ENCODE measurements at regions not wholly inside any gene's neighbourhood (a gene's known extent, or its start where the extent isn't known, plus 50 kb on each side); places are given as distances from the start of the nearest gene placed in this dataset.

GRCh38 chr5:67319935-67320725, 123.5 kb upstream of the CD180 start:
- Histone ChIP-seq H4K91ac (ENCODE audit: low read depth, low read length) (no peak overlapping the region), H3K36me3 (ENCODE audit: control insufficient read depth in 1 of 2, insufficient read depth in 2 of 2, low read length in 2 of 2) (no peaks in the 10 kb centered on the region), H3K79me2 (ENCODE audit: control insufficient read depth, insufficient read depth, low read length, poor library complexity) (no peaks in the 10 kb centered on the region), H3K14ac (ENCODE audit: low read length) (no peak overlapping the region), H3K4ac (ENCODE audit: low read depth, low read length) (no peak overlapping the region), H2BK120ac (ENCODE audit: insufficient read depth, low read length, poor library complexity) (no peak overlapping the region), H2BK5ac (ENCODE audit: low read depth, low read length, poor library complexity) (no peak overlapping the region), H2BK12ac (ENCODE audit: low read length) (no peak overlapping the region), H3K27ac (ENCODE audit: low read depth, low read length) (no peak overlapping the region), H3K27me3 (ENCODE audit: insufficient read depth, low read length) (no peaks in the 10 kb centered on the region), H3K9me3 (ENCODE audit: insufficient read depth, low read depth, low read length) (no peaks in the 10 kb centered on the region), H4K8ac (ENCODE audit: low read depth, low read length) (no peak overlapping the region), H3K4me2 (ENCODE audit: low read length) (no peak overlapping the region), H3K18ac (ENCODE audit: low read length) (no peak overlapping the region), H2AK5ac (ENCODE audit: low read length) (no peak overlapping the region), H4K12ac (ENCODE audit: low read depth, low read length) (no peak overlapping the region), H3K4me3 (ENCODE audit: low read depth, low read length) (no peak overlapping the region), H2AFZ (ENCODE audit: insufficient read depth, low read length, poor library complexity) (no peak overlapping the region), H3K9ac (ENCODE audit: low read length) (no peak overlapping the region), H3K4me1 (ENCODE audit: control insufficient read depth in 1 of 2, insufficient read depth in 2 of 2, low read length in 2 of 2) (no peaks in the 10 kb centered on the region), H3K23ac (ENCODE audit: low read length) (no peak overlapping the region), H3K79me1 (ENCODE audit: low read length) (no peaks in the 10 kb centered on the region)
- no CpG with 5 or more reads among the region's 3 CpGs for WGBS (ENCODE audit: extremely low coverage, insufficient coverage, insufficient read length)
- peak in 1 of 2 donors; percentile 77 for DNase-seq

GRCh38 chr5:67318746-67319145, 122.1 kb upstream of the CD180 start:
- no peak overlapping the region for H4K91ac ChIP-seq (ENCODE audit: low read depth, low read length)
- H3K23ac ChIP-seq (ENCODE audit: low read length), result no peak overlapping the region
- no peaks in the 10 kb centered on the region for H3K36me3 ChIP-seq (ENCODE audit: control insufficient read depth in 1 of 2, insufficient read depth in 2 of 2, low read length in 2 of 2)
- H4K8ac ChIP-seq (ENCODE audit: low read depth, low read length), result no peak overlapping the region
- no peak overlapping the region for H3K27ac ChIP-seq (ENCODE audit: low read depth, low read length)
- no peak overlapping the region for H2BK12ac ChIP-seq (ENCODE audit: low read length)
- H3K14ac ChIP-seq (ENCODE audit: low read length), result no peak overlapping the region
- no peak overlapping the region for H2BK120ac ChIP-seq (ENCODE audit: insufficient read depth, low read length, poor library complexity)
- H2BK5ac ChIP-seq (ENCODE audit: low read depth, low read length, poor library complexity), result no peak overlapping the region
- H3K4me3 ChIP-seq (ENCODE audit: low read depth, low read length), result no peak overlapping the region
- no peak overlapping the region for H3K4me2 ChIP-seq (ENCODE audit: low read length)
- no peak overlapping the region for H3K9ac ChIP-seq (ENCODE audit: low read length)
- H3K18ac ChIP-seq (ENCODE audit: low read length), result no peak overlapping the region
- no peak overlapping the region for H2AFZ ChIP-seq (ENCODE audit: insufficient read depth, low read length, poor library complexity)
- H3K4ac ChIP-seq (ENCODE audit: low read depth, low read length), result no peak overlapping the region
- DNase-seq, result no peak
- no peaks in the 10 kb centered on the region for H3K9me3 ChIP-seq (ENCODE audit: insufficient read depth, low read depth, low read length)
- H4K12ac ChIP-seq (ENCODE audit: low read depth, low read length), result no peak overlapping the region
- no peaks in the 10 kb centered on the region for H3K79me1 ChIP-seq (ENCODE audit: low read length)
- H3K4me1 ChIP-seq (ENCODE audit: control insufficient read depth in 1 of 2, insufficient read depth in 2 of 2, low read length in 2 of 2), result no peaks in the 10 kb centered on the region
- H3K79me2 ChIP-seq (ENCODE audit: control insufficient read depth, insufficient read depth, low read length, poor library complexity), result no peaks in the 10 kb centered on the region
- H2AK5ac ChIP-seq (ENCODE audit: low read length), result no peak overlapping the region
- no peaks in the 10 kb centered on the region for H3K27me3 ChIP-seq (ENCODE audit: insufficient read depth, low read length)
- WGBS (ENCODE audit: extremely low coverage, insufficient coverage, insufficient read length), result no CpG with 5 or more reads among the region's 15 CpGs

- Histone ChIP-seq H3K4me1 (ENCODE audit: control insufficient read depth in 1 of 2, insufficient read depth in 2 of 2, low read length in 2 of 2) (no peaks in the 10 kb centered on the region), H3K79me1 (ENCODE audit: low read length) (no peaks in the 10 kb centered on the region), H3K36me3 (ENCODE audit: control insufficient read depth in 1 of 2, insufficient read depth in 2 of 2, low read length in 2 of 2) (no peaks in the 10 kb centered on the region), H3K14ac (ENCODE audit: low read length) (no peak overlapping the region), H4K8ac (ENCODE audit: low read depth, low read length) (no peak overlapping the region), H3K18ac (ENCODE audit: low read length) (no peak overlapping the region), H3K9ac (ENCODE audit: low read length) (no peak overlapping the region), H2BK120ac (ENCODE audit: insufficient read depth, low read length, poor library complexity) (no peak overlapping the region), H3K79me2 (ENCODE audit: control insufficient read depth, insufficient read depth, low read length, poor library complexity) (no peaks in the 10 kb centered on the region), H3K23ac (ENCODE audit: low read length) (no peak overlapping the region), H3K27me3 (ENCODE audit: insufficient read depth, low read length) (no peaks in the 10 kb centered on the region), H4K91ac (ENCODE audit: low read depth, low read length) (no peak overlapping the region), H4K12ac (ENCODE audit: low read depth, low read length) (no peak overlapping the region), H3K4me2 (ENCODE audit: low read length) (no peak overlapping the region), H3K9me3 (ENCODE audit: insufficient read depth, low read depth, low read length) (no peaks in the 10 kb centered on the region), H2AFZ (ENCODE audit: insufficient read depth, low read length, poor library complexity) (no peak overlapping the region), H2BK12ac (ENCODE audit: low read length) (no peak overlapping the region), H3K4ac (ENCODE audit: low read depth, low read length) (no peak overlapping the region), H2AK5ac (ENCODE audit: low read length) (no peak overlapping the region), H3K27ac (ENCODE audit: low read depth, low read length) (no peak overlapping the region), H2BK5ac (ENCODE audit: low read depth, low read length, poor library complexity) (no peak overlapping the region), H3K4me3 (ENCODE audit: low read depth, low read length) (no peak overlapping the region)
- no peak for DNase-seq
Observed at GRCh38 chr5:67317603-67318002, 121.0 kb upstream of the CD180 start.

GRCh38 chr5:67316695-67317094, 120.1 kb upstream of the CD180 start:
- no peak overlapping the region for H3K9ac ChIP-seq (ENCODE audit: low read length)
- no peak overlapping the region for H4K12ac ChIP-seq (ENCODE audit: low read depth, low read length)
- no peaks in the 10 kb centered on the region for H3K27me3 ChIP-seq (ENCODE audit: insufficient read depth, low read length)
- H3K4me2 ChIP-seq (ENCODE audit: low read length), result no peak overlapping the region
- no peak overlapping the region for H2BK5ac ChIP-seq (ENCODE audit: low read depth, low read length, poor library complexity)
- no peak for DNase-seq
- H3K4me3 ChIP-seq (ENCODE audit: low read depth, low read length), result no peak overlapping the region
- H2AFZ ChIP-seq (ENCODE audit: insufficient read depth, low read length, poor library complexity), result no peak overlapping the region
- H3K79me1 ChIP-seq (ENCODE audit: low read length), result no peaks in the 10 kb centered on the region
- H3K23ac ChIP-seq (ENCODE audit: low read length), result no peak overlapping the region
- H4K8ac ChIP-seq (ENCODE audit: low read depth, low read length), result no peak overlapping the region
- no peak overlapping the region for H3K27ac ChIP-seq (ENCODE audit: low read depth, low read length)
- no peak overlapping the region for H4K91ac ChIP-seq (ENCODE audit: low read depth, low read length)
- no peaks in the 10 kb centered on the region for H3K36me3 ChIP-seq (ENCODE audit: control insufficient read depth in 1 of 2, insufficient read depth in 2 of 2, low read length in 2 of 2)
- H3K18ac ChIP-seq (ENCODE audit: low read length), result no peak overlapping the region
- no peaks in the 10 kb centered on the region for H3K4me1 ChIP-seq (ENCODE audit: control insufficient read depth in 1 of 2, insufficient read depth in 2 of 2, low read length in 2 of 2)
- H2BK120ac ChIP-seq (ENCODE audit: insufficient read depth, low read length, poor library complexity), result no peak overlapping the region
- H3K9me3 ChIP-seq (ENCODE audit: insufficient read depth, low read depth, low read length), result no peaks in the 10 kb centered on the region
- WGBS (ENCODE audit: extremely low coverage, insufficient coverage, insufficient read length), result no CpG with 5 or more reads among the region's 1 CpG
- H3K79me2 ChIP-seq (ENCODE audit: control insufficient read depth, insufficient read depth, low read length, poor library complexity), result no peaks in the 10 kb centered on the region
- no peak overlapping the region for H2BK12ac ChIP-seq (ENCODE audit: low read length)
- no peak overlapping the region for H2AK5ac ChIP-seq (ENCODE audit: low read length)
- no peak overlapping the region for H3K4ac ChIP-seq (ENCODE audit: low read depth, low read length)
- H3K14ac ChIP-seq (ENCODE audit: low read length), result no peak overlapping the region
